ENCODE measurements at regions not wholly inside any gene's neighbourhood (a gene's known extent, or its start where the extent isn't known, plus 50 kb on each side); places are given as distances from the start of the nearest gene placed in this dataset.

GRCh38 chr6:168210239-168211105 lies 109.1 kb downstream of the DACT2 start:
- no peak for DNase-seq

- no peak for DNase-seq
Measured at GRCh38 chr6:168209420-168209819, 110.2 kb downstream of the DACT2 start.

GRCh38 chr6:168208854-168209253 lies 110.7 kb downstream of the DACT2 start:
- no peak for DNase-seq

DNA sequence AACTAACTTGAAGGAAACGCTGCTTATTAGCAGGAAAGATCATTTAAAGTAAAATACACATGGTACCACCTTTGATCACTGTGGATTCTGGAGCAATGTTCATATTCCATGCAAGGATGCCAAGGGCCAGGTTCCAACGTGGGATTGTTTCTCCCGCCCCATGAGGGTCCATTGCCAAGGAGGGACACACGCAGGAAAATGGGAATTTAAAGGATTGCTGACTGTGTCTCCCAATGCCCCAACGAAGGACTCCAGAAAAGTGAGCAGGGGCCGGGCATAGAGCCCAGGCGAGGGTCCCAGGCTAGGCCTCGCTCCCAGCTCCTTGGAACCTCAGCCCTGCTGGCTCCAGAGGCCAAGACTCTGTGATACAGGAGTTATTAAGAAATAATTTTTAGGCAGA lies 111.2 kb downstream of the DACT2 start:
- no peak for DNase-seq

- DNase-seq: no peak
Measured at GRCh38 chr6:168207421-168208175, 112.0 kb downstream of the DACT2 start.

DNA sequence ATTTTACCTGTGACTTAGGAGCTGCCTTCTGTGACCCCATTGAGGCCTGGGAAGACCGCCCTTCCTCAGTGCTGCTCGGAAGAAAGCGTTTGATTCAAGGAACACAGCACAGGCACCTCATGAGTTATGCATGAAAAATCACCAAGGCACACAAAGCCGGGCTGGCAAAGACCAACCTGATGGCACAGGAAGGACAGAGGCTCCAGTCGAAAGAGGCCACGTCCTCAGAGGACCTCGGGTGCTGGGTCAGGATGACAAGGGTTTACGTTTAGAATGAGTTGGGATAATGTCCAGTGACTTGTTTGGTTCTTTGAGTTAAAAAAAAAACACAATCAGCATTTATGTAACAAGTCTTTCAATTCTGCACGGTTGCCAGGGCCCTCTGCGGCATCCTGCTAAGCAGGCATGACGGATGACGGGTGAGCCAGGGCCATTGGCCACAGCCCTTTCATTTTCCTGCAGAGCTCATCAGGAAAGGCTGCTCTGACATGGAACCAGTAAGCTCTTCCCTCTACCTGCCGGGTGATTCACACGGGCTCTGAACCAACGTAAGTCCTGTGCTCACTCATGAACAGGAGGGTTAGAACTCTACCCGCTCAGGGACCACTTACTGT lies 112.8 kb downstream of the DACT2 start:
- no peak for DNase-seq

- no peak for DNase-seq
Measured at GRCh38 chr6:168206186-168206585, 113.4 kb downstream of the DACT2 start.

GRCh38 chr6:168201799-168202198 lies 117.8 kb downstream of the DACT2 start:
- no peak for DNase-seq

GRCh38 chr6:168201383-168201782 lies 118.2 kb downstream of the DACT2 start:
- DNase-seq: no peak

GRCh38 chr6:168200571-168201134 lies 118.9 kb downstream of the DACT2 start:
- DNase-seq: no peak

GRCh38 chr6:168198302-168199180 lies 119.5 kb upstream of the FRMD1 start:
- no peak for DNase-seq

GRCh38 chr6:168197636-168198301 lies 118.8 kb upstream of the FRMD1 start:
- no peak for DNase-seq

DNA sequence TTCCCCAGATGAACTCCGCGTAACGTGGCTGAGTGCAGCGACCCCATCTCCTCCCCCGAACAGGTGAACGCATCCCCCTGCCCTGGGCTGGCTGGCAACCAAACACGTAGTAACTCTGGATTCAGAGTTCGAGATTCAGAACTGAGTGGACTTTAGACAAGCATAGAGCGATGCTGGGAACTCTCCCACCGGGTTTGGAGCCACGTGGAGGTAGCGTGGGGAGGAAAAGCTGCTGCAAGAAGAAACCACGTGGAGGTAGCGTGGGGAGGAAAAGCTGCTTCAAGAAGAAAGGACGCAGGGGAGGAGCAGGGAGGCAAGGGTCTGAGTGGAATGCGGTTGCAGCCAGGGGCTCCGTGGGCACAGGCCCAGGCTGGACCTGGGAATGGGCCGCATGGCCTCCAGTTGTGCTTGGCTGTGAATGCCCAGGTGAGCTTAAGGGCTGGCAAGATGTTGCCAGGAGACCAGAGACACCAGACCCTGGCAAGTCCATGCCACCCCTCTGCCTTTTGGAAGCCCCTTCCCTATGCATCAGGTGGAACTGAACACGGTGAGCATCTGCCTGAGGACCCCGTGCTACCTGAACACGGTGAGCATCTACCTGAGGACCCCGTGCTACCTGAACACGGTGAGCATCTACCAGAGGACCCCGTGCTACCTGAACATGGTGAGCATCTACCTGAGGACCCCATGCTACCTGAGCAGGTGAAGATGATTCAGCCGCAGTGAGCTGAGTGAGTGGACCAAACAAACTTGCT lies 118.0 kb upstream of the FRMD1 start:
- no peak for DNase-seq

- DNase-seq: peak in 1 of 2 experiments; percentile 2
Measured at GRCh38 chr6:168196385-168196860, 117.4 kb upstream of the FRMD1 start.

DNA sequence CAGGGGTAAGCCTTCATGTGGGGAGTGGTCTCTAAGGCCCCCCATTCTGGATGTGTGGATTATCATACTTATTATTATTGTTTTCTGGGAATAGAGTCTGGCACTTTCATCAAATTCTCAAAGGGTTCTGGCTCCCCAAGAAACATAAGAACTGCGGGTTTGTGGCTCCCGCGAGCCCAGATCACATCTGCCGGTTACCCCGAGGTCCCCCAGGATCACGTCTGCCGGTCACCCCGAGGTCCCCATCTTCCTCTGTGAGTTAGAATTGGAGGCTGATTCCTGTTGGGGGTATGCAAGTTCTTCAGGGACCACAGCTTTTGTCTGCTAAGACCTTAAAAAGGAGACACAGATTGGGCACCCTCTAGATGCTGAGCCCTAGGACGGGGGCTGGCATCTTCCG lies 116.7 kb upstream of the FRMD1 start:
- no peak for DNase-seq

DNA sequence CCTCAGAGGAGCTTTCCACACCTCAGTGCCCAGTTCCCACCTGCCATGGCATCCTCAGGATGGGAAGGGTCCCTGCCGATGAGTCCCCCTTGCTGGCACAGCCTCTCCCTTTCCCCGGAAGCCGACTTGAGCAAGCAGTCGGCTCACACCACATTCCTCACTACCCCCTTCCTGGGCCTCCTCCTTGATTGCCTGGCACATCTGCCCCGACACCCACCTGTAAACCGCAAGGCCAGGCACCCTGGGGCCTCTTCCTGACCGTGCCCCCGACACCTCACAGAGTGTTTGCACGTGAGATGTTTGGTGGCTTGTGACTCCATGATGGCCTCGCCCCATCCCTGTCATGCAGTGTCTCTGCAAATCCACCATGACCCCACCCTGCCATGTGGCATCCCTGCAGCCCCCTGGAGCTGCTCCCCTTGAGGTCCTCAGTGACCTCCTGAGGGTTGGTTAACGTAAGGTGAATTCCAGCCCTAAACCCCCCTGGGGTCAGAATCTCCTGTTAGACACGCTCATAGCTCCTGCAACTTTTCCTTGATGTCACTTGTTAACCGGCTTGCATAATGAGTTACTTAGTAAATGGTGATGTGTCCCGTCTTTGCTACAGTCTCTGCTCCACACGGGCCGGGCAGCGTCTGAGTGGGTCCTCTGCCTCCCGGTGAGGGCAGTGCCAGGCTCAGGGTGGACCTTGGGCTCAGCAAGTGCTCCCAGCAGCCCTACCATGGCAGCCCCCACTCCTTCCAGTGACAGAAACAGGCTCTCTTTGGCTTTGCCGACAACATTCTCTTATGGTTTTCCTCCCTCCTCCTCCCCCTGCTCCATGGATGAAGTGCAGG lies 115.9 kb upstream of the FRMD1 start:
- DNase-seq: no peak

- DNase-seq: no peak
Measured at GRCh38 chr6:168193816-168194721, 115.1 kb upstream of the FRMD1 start.

DNA sequence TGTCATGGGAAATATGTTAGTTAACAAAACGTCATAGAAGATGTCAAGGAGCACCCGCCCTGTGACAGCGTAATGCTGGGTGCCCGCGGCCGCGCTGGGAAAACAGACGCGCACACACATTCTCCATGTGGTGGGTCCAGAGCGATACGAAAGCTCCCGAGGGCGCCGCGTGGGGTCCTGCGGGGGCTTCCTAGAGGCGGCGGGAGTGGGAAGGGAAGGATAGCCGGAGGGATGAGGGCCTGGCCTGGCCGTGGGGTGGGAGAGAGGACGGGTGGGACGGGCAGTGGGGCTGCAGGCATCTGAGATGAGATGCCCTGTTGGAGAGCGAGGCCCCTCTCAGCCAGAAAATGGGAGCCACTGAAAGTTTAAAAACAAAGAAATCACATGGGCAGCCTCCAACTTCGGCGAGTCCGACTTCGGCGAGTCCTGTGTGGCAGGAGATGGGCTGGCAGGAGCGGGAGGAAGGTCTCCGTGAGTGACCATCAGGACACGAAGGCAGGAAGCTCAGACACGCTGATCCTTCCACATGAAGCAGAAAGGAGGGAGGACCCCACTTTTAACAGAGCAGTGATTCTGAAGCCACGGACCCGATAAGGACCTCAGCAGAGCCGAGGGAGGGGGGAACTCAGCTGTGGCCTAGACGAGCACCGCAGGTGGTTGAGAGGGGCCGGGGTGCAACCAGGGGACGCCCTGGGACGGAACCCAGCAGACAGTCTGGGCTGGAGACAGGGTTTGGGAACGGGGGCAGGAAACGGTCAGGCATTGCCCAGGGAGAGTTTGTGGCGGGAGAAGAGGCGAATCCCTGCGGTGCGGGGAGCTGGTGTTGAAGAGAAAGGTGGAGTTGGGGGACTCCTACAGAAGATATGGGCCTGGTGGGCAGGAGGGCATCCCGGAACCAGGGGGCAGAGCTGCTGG lies 114.1 kb upstream of the FRMD1 start:
- DNase-seq: no peak

All from NCI-H1930 (cell line).